ENCODE measurements at regions not wholly inside any gene's neighbourhood (a gene's known extent, or its start where the extent isn't known, plus 50 kb on each side); places are given as distances from the start of the nearest gene placed in this dataset.

DNA sequence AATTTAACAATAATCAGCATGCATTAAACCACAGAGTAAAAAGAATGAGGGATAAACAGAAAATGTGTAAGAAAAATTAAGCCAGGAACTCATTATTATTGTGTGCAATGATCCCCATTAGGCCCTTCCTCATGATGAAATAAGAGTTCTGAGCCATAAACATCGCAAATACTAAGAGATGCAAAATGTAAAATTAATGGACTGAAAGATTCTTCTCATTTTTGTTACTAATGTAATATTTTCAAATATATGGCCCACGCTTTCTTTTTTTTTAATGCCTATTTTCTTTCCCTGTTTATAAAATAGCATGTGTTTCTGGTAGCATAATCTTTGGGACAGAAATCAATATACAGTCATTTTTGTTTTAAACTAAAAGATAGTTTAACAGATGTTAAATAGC lies 281.0 kb downstream of the PDGFC start:
- H3K4me3 ChIP-seq (ENCODE audit: low read depth, low read length), result no peak overlapping the region
- in situ Hi-C loops (cut with HindIII; ENCODE audit: low sequenced_read_pairs), result no loop called here
- DNase-seq (ENCODE audit: low read depth), result no peak
- TF ChIP-seq, protein P1, sequence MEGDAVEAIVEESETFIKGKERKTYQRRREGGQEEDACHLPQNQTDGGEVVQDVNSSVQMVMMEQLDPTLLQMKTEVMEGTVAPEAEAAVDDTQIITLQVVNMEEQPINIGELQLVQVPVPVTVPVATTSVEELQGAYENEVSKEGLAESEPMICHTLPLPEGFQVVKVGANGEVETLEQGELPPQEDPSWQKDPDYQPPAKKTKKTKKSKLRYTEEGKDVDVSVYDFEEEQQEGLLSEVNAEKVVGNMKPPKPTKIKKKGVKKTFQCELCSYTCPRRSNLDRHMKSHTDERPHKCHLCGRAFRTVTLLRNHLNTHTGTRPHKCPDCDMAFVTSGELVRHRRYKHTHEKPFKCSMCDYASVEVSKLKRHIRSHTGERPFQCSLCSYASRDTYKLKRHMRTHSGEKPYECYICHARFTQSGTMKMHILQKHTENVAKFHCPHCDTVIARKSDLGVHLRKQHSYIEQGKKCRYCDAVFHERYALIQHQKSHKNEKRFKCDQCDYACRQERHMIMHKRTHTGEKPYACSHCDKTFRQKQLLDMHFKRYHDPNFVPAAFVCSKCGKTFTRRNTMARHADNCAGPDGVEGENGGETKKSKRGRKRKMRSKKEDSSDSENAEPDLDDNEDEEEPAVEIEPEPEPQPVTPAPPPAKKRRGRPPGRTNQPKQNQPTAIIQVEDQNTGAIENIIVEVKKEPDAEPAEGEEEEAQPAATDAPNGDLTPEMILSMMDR (IDR thresholded peaks at IDR 0.05; ENCODE audit: low read depth, low read length, missing control alignments), result no peak

DNA sequence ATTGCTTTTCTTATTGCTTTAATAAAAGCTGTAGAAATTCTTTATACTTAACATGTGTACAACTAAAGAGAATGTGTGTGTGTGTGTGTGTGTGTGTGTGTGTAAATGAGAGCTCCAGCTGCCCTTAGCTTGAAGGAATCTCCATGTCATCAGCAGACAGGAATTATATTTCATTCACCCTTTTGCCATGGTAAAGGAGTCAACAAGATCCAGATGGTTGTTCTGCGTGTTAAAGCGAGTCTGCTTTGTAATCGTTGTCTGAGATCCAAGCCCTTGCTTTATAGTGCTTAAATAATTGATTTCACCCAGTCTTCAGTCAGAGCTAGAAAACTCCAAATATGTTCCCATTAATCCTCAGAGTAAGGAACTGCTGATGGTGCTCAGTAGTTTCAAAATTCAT lies 285.5 kb downstream of the PDGFC start:
- in situ Hi-C loops (cut with HindIII; ENCODE audit: low sequenced_read_pairs), result no loop called here
- DNase-seq (ENCODE audit: low read depth), result peak; percentile 98
- no peak overlapping the region for H3K4me3 ChIP-seq (ENCODE audit: low read depth, low read length)
- TF ChIP-seq, protein P1 (IDR thresholded peaks at IDR 0.05; ENCODE audit: low read depth, low read length, missing control alignments), result no peak

DNA sequence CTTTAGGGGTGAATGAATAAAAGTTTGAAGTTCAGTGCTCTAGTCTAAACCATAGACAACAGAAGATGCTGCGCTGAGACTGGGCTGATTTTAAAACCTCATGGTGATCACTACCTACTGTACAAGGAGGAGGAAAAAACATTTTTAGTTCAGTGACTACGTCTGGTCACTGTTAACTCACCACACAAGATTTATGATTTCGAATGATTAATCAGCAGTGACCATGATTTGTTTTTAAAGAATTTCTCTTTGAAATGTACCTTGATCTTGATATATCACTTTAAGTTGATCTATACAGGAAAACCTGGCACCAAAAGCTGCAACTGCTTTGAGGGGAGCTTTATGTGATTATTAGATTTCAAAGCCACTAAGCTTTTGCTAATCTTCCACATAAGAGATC lies 286.3 kb downstream of the PDGFC start:
- DNase-seq (ENCODE audit: low read depth), result no peak
- no peak overlapping the region for H3K4me3 ChIP-seq (ENCODE audit: low read depth, low read length)
- TF ChIP-seq, protein P1 (IDR thresholded peaks at IDR 0.05; ENCODE audit: low read depth, low read length, missing control alignments), result no peak
- in situ Hi-C loops (cut with HindIII; ENCODE audit: low sequenced_read_pairs), result no loop called here

DNA sequence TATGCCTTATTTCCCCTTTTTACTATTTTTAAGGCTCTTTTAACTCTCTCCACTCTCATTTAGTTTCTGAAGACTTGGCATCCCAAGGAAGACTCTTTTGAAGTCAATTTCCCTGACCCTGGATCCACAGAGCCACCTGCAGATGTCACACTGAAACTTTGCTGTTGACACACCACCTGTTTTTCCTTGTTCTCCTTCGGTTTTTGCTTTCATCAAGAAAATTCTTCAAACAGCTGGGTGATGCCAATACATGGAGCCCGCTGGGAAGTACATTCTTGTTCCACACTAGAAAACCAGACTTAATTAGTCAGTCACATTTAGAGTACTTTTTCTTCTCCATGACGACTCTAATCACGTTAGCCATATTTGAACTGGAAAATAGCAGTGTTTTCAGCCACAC lies 293.9 kb downstream of the PDGFC start:
- DNase-seq (ENCODE audit: low read depth), result no peak
- in situ Hi-C loops (cut with HindIII; ENCODE audit: low sequenced_read_pairs), result no loop called here
- TF ChIP-seq, protein P1 (IDR thresholded peaks at IDR 0.05; ENCODE audit: low read depth, low read length, missing control alignments), result no peak
- no peak overlapping the region for H3K4me3 ChIP-seq (ENCODE audit: low read depth, low read length)

DNA sequence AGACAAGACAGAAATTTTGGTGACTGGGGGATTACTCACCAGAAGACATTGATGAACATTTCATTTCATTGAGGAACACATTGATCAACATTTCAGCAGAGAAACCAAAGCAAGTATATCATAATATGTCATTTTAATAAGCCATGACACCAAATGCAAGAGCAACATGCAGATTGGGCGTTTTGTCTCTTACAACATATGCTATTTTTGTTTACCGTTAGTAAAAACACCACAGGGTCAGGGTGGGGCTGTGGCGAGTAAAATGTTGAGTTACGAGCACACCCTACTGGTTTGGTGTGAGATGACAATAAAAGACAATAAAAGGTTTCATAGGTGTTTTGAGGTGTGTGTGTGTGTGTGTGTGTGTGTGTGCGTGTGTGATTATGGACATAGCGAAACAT lies 294.5 kb downstream of the PDGFC start:
- TF ChIP-seq, protein P1 (IDR thresholded peaks at IDR 0.05; ENCODE audit: low read depth, low read length, missing control alignments), result peak; percentile 47
- no peak overlapping the region for H3K4me3 ChIP-seq (ENCODE audit: low read depth, low read length)
- peak; percentile 26 for DNase-seq (ENCODE audit: low read depth)
- in situ Hi-C loops (cut with HindIII; ENCODE audit: low sequenced_read_pairs), result no loop called here

DNA sequence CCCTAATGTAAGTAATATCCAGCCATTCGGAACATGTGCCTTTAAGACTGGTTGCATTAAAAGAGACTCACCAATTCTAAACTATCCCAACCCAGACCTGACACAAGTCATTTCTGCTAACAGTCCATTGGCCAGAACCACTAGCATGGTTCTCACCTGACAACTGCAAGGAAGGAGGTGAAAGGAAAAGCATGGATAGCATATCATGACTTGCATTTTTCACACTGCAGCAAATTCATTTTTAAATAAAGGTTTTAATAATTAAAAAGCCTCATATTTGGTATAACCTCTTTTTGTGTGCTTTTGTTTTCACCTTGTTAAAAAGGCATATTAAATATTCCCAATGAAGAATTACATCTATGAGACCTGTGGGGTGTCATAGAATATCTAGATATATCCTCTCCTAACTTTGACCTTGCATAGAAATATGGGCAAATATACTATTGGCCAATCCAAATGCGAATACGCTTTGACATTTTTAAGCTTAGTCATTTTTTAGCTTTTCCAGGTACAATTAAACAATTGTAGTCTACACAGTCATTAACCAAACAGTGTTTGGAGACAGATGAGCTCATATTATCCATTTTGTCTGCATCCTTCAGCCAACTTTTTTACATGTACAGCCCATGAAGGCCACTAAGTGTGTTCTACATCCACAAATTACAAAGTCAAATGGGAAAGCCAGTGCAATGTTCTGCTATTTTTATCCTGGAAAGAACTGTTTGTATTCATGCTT lies 295.3 kb downstream of the PDGFC start:
- in situ Hi-C loops (cut with HindIII; ENCODE audit: low sequenced_read_pairs), result no loop called here
- no peak for DNase-seq (ENCODE audit: low read depth)
- TF ChIP-seq, protein P1 (IDR thresholded peaks at IDR 0.05; ENCODE audit: low read depth, low read length, missing control alignments), result no peak
- no peak overlapping the region for H3K4me3 ChIP-seq (ENCODE audit: low read depth, low read length)

All from astrocyte of the cerebellum (primary cell).